DMS 273 (cell line): ENCODE measurements at regions not wholly inside any gene's neighbourhood (a gene's known extent, or its start where the extent isn't known, plus 50 kb on each side); places are given as distances from the start of the nearest gene placed in this dataset.
"Not testable (repeated sequence)": the region's sequence is repeated elsewhere in the genome, so short reads cannot be mapped to it uniquely, and the experiment has no call there.

Source experiments
- DNase-seq: peaks from one replicate; lab custom pipeline; 2025; ENCODE audit not compliant: unreplicated experiment; lab: John Stamatoyannopoulos, UW

- DNase-seq = no peak
Observed at GRCh38 chr7:16098058-16098457, 323.3 kb downstream of the CRPPA start.

- DNase-seq = no peak
Observed at GRCh38 chr7:16095171-16095950, 326.0 kb downstream of the CRPPA start.

GRCh38 chr7:16094651-16095050 is 326.7 kb downstream of the CRPPA start:
- DNase-seq = no peak

- no peak for DNase-seq
Observed at GRCh38 chr7:16092711-16093110, 328.6 kb downstream of the CRPPA start.

- no peak for DNase-seq
Observed at GRCh38 chr7:16091701-16092310, 329.5 kb downstream of the CRPPA start.

GRCh38 chr7:16089801-16090200 is 331.5 kb downstream of the CRPPA start:
- DNase-seq = no peak

GRCh38 chr7:16089191-16089590 is 332.1 kb downstream of the CRPPA start:
- DNase-seq = no peak

GRCh38 chr7:16086743-16087142 is 334.6 kb downstream of the CRPPA start:
- DNase-seq = no peak

- DNase-seq = not testable (repeated sequence)
Observed at GRCh38 chr7:16085780-16086179, 335.6 kb downstream of the CRPPA start.

- DNase-seq = no peak
Observed at GRCh38 chr7:16084875-16085274, 336.5 kb downstream of the CRPPA start.

- no peak for DNase-seq
Observed at GRCh38 chr7:16084370-16084769, 337.0 kb downstream of the CRPPA start.

- DNase-seq = no peak
Observed at GRCh38 chr7:16083931-16084330, 337.4 kb downstream of the CRPPA start.

GRCh38 chr7:16080131-16080530 is 341.2 kb downstream of the CRPPA start:
- DNase-seq = no peak

- DNase-seq = no peak
Observed at GRCh38 chr7:16079723-16080122, 341.6 kb downstream of the CRPPA start.

- DNase-seq = peak; percentile 88
Observed at GRCh38 chr7:16078076-16078952, 343.0 kb downstream of the CRPPA start.

GRCh38 chr7:16071246-16071857 is 350.0 kb downstream of the CRPPA start:
- peak; percentile 90 for DNase-seq

- no peak for DNase-seq
Observed at GRCh38 chr7:16070806-16071205, 350.5 kb downstream of the CRPPA start.

GRCh38 chr7:16069998-16070397 is 351.3 kb downstream of the CRPPA start:
- DNase-seq = no peak

- DNase-seq = no peak
Observed at GRCh38 chr7:16068183-16068582, 353.2 kb downstream of the CRPPA start.

GRCh38 chr7:16067711-16068110 is 353.6 kb downstream of the CRPPA start:
- DNase-seq = peak; percentile 66

GRCh38 chr7:16066805-16067459 is 354.4 kb downstream of the CRPPA start:
- DNase-seq = peak; percentile 34
